ENCODE measurements at regions not wholly inside any gene's neighbourhood (a gene's known extent, or its start where the extent isn't known, plus 50 kb on each side); places are given as distances from the start of the nearest gene placed in this dataset.

DNA sequence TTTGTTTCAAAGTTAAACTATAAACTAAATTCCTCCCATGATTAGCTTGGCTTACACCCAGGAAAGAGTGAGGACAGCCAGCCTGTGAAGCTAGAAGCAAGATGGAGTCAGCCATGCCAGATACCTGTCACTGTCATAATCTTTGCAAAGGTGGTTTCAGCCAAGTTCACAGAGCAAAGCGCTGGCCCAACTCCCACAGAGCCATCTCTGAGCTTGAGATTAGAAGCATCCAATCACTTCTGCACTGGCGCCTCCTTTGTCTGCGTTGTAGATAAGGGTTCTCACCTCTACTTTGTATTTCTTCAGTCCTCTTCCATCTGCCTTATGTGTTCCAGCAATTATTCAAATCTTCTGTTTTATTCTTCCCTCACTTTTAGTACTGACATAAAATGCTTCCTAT is 119.4 kb upstream of the ACO1 start:
- Histone ChIP-seq H2AFZ (ENCODE audit: low read length) (no peak overlapping the region), H3T11ph (ENCODE audit: low read length) (no peak overlapping the region), H3K56ac (ENCODE audit: insufficient read length, low read depth, low read length) (no peak overlapping the region), H3K4me2 (ENCODE audit: insufficient read depth, insufficient read length, low read length) (no peak overlapping the region), H2BK120ac (ENCODE audit: low read depth, low read length, poor library complexity, severe bottlenecking) (no peak overlapping the region), H3K9me3 (ENCODE audit: control insufficient read depth, low read depth, low read length) (no peaks in the 10 kb centered on the region), H4K20me1 (ENCODE audit: control insufficient read depth, insufficient read depth, insufficient read length) (no peaks in the 10 kb centered on the region), H3K79me2 (ENCODE audit: insufficient read depth, low read length) (no peaks in the 10 kb centered on the region), H4K8ac (replicated peaks; ENCODE audit: insufficient read length, low read depth, low read length) (no peak overlapping the region), H2BK20ac (ENCODE audit: low read depth, low read length, poor library complexity, severe bottlenecking) (no peak overlapping the region), H2BK12ac (ENCODE audit: insufficient read length, low read depth, low read length) (no peak overlapping the region), H2BK5ac (ENCODE audit: insufficient read length, low read length) (no peak overlapping the region), H2BK15ac (ENCODE audit: low read depth, low read length) (no peak overlapping the region), H3K4ac (ENCODE audit: low read depth, low read length) (no peak overlapping the region), H3K4me1 (ENCODE audit: insufficient read depth, low read length) (no peaks in the 10 kb centered on the region), H3K23me2 (ENCODE audit: insufficient read length, low read depth, low read length, poor library complexity, severe bottlenecking) (no peaks in the 10 kb centered on the region), H4K5ac (ENCODE audit: insufficient read length, low read depth, low read length) (no peak overlapping the region), H3K14ac (ENCODE audit: insufficient read depth, low read length) (no peak overlapping the region), H2AK5ac (ENCODE audit: insufficient read length, low read length) (no peak overlapping the region), H3K27me3 (ENCODE audit: insufficient read depth, low read length) (no peaks in the 10 kb centered on the region), H3K79me1 (ENCODE audit: insufficient read depth, low read depth, low read length, poor library complexity, severe bottlenecking) (no peaks in the 10 kb centered on the region), H3K27ac (ENCODE audit: insufficient read length, low read depth, low read length) (no peak overlapping the region), H3K9ac (ENCODE audit: extremely low read depth, insufficient read length, low read length) (no peak overlapping the region), H3K18ac (ENCODE audit: insufficient read length, low read depth, low read length) (no peak overlapping the region), H3K23ac (ENCODE audit: insufficient read length, low read depth, low read length) (no peak overlapping the region), H4K91ac (ENCODE audit: insufficient read length, low read depth, low read length) (no peak overlapping the region)
- Mint-ChIP-seq H3K27me3 (ENCODE audit: low read depth) (no peaks in the 10 kb centered on the region), H3K4me1 (peaks cover 8 to 9% of the 10 kb centered on the region in 2 experiments), H3K4me3 (no peak overlapping the region), H3K27ac (no peak overlapping the region), H3K9me3 (peaks cover 0 to 2% of the 10 kb centered on the region in 2 experiments; a peak in 2 of 5 replicates), H3K36me3 (ENCODE audit: insufficient read depth in 1 of 3, low read depth in 3 of 3) (peaks cover 0 to 4% (median 0%) of the 10 kb centered on the region in 3 experiments; a peak in 3 of 7 replicates)
- WGBS (ENCODE audit: extremely low coverage, insufficient read length, low lambda C conversion rate), result no CpG with 5 or more reads among the region's 3 CpGs
- TF ChIP-seq, protein P1, sequence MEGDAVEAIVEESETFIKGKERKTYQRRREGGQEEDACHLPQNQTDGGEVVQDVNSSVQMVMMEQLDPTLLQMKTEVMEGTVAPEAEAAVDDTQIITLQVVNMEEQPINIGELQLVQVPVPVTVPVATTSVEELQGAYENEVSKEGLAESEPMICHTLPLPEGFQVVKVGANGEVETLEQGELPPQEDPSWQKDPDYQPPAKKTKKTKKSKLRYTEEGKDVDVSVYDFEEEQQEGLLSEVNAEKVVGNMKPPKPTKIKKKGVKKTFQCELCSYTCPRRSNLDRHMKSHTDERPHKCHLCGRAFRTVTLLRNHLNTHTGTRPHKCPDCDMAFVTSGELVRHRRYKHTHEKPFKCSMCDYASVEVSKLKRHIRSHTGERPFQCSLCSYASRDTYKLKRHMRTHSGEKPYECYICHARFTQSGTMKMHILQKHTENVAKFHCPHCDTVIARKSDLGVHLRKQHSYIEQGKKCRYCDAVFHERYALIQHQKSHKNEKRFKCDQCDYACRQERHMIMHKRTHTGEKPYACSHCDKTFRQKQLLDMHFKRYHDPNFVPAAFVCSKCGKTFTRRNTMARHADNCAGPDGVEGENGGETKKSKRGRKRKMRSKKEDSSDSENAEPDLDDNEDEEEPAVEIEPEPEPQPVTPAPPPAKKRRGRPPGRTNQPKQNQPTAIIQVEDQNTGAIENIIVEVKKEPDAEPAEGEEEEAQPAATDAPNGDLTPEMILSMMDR (conservative IDR thresholded peaks at IDR 0.05), result no peak
- DNase-seq, result no peak

Measured in H9 (cell line).